ENCODE measurements at regions not wholly inside any gene's neighbourhood (a gene's known extent, or its start where the extent isn't known, plus 50 kb on each side); places are given as distances from the start of the nearest gene placed in this dataset.

- TF ChIP-seq CTCF (IDR thresholded peaks at IDR 0.05; ENCODE audit: low read depth, low read length), result no peak
- Histone ChIP-seq H3K9me3 (ENCODE audit: low read depth) (no peaks in the 10 kb centered on the region), H3K4me1 (ENCODE audit: low read depth) (peaks cover 9% of the 10 kb centered on the region), H3K36me3 (no peaks in the 10 kb centered on the region), H3K4me3 (no peak overlapping the region), H3K27ac (no peak overlapping the region), H3K27me3 (no peaks in the 10 kb centered on the region)
- DNase-seq (ENCODE audit: low read depth in 1 of 2, low spot score in 1 of 2), result no peak
Measured at GRCh38 chr9:13974891-13975290, 339.1 kb downstream of the NFIB start.

DNA sequence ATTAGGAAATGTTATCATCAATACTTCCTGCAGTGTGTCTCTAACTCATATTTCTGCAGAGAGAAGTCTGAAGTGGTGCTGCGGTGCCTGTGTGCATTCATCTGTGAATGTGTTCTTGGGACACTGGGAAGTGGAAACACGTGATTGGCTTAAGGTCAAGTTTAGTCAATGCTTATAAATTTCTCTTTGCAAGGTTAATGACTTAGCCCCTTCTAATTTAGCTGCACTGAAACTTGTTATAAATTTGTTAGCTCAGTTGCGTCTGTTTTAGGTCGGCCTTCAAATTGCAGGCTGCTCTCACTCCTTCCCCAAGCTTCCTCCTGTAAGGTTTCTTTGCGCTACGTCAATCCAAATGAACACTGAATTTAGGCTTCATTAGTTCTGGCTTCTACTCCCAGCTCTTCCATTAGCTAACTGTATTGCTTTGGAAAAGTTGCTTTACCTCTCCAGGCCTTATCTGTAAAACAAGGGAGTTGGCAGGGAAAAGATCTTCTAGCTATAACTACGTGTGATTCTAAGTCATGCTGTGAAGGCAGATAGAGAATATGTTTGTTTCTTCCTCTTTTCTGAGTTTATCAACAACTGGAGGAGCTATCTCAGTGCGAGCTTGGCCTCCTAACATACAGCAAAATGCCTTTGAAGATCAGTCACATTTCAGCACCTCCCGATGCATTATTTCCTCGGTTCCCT is 341.8 kb downstream of the NFIB start:
- H3K27ac ChIP-seq, result no peak overlapping the region
- H3K36me3 ChIP-seq, result no peaks in the 10 kb centered on the region
- H3K4me3 ChIP-seq, result no peak overlapping the region
- H3K27me3 ChIP-seq, result no peaks in the 10 kb centered on the region
- H3K4me1 ChIP-seq (ENCODE audit: low read depth), result peaks cover 9% of the 10 kb centered on the region
- no peak for TF ChIP-seq CTCF (IDR thresholded peaks at IDR 0.05; ENCODE audit: low read depth, low read length)
- DNase-seq (ENCODE audit: low read depth in 1 of 2, low spot score in 1 of 2), result peak; percentile 19 to 31
- no peaks in the 10 kb centered on the region for H3K9me3 ChIP-seq (ENCODE audit: low read depth)

- H3K27me3 ChIP-seq, result no peaks in the 10 kb centered on the region
- no peak for DNase-seq (ENCODE audit: low read depth in 1 of 2, low spot score in 1 of 2)
- no peak overlapping the region for H3K4me3 ChIP-seq
- H3K36me3 ChIP-seq, result no peaks in the 10 kb centered on the region
- TF ChIP-seq CTCF (IDR thresholded peaks at IDR 0.05; ENCODE audit: low read depth, low read length), result no peak
- no peak overlapping the region for H3K27ac ChIP-seq
- no peaks in the 10 kb centered on the region for H3K9me3 ChIP-seq (ENCODE audit: low read depth)
- peaks cover 9% of the 10 kb centered on the region for H3K4me1 ChIP-seq (ENCODE audit: low read depth)
Measured at GRCh38 chr9:13971415-13971814, 342.5 kb downstream of the NFIB start.

DNA sequence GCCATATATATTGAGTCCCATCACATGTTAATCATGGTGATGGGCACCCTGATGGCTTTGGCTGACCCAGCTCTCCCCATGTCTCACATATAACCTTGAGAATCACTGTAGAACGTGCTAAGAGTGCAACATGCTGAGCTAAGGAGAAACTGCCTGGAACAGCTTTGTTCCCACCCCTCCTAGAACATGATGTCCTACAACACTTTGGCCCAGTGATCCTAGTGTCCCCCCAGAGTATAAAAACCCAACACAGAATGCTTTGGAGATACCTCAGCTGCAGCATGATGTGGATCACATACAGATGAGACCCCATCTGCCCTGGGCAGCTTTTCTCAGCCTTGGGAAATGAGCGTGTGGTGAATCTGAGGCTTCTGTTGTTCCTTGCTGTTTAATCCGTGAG is 343.5 kb downstream of the NFIB start:
- Histone ChIP-seq H3K27ac (no peak overlapping the region), H3K27me3 (no peaks in the 10 kb centered on the region), H3K4me1 (ENCODE audit: low read depth) (peaks cover 9% of the 10 kb centered on the region), H3K36me3 (no peaks in the 10 kb centered on the region), H3K4me3 (no peak overlapping the region), H3K9me3 (ENCODE audit: low read depth) (no peaks in the 10 kb centered on the region)
- DNase-seq (ENCODE audit: low read depth in 1 of 2, low spot score in 1 of 2), result no peak
- TF ChIP-seq CTCF (IDR thresholded peaks at IDR 0.05; ENCODE audit: low read depth, low read length), result no peak

- no peak for TF ChIP-seq CTCF (IDR thresholded peaks at IDR 0.05; ENCODE audit: low read depth, low read length)
- H3K27ac ChIP-seq, result no peak overlapping the region
- H3K4me3 ChIP-seq, result no peak overlapping the region
- DNase-seq (ENCODE audit: low read depth in 1 of 2, low spot score in 1 of 2), result peak in 1 of 2 donors; percentile 43
- peaks cover 9% of the 10 kb centered on the region for H3K4me1 ChIP-seq (ENCODE audit: low read depth)
- no peaks in the 10 kb centered on the region for H3K36me3 ChIP-seq
- H3K27me3 ChIP-seq, result no peaks in the 10 kb centered on the region
- H3K9me3 ChIP-seq (ENCODE audit: low read depth), result no peaks in the 10 kb centered on the region
Measured at GRCh38 chr9:13970018-13970417, 343.9 kb downstream of the NFIB start.
